HUES48 (cell line): ENCODE measurements at regions not wholly inside any gene's neighbourhood (a gene's known extent, or its start where the extent isn't known, plus 50 kb on each side); places are given as distances from the start of the nearest gene placed in this dataset.

Experiments used
- H3K27ac ChIP-seq: one replicate; pipeline ENCODE4 v1.7.0; 2013; ENCODE audit warnings: low read depth, low read length, inconsistent platforms
- H3K27me3 ChIP-seq: 2 replicates; pipeline ENCODE4 v1.6.1; 2013; ENCODE audit warnings: mild to moderate bottlenecking, low read length; ENCODE audit not compliant: control insufficient read depth, insufficient read depth
- H3K36me3 ChIP-seq: 2 replicates; pipeline ENCODE4 v1.6.1; 2013; ENCODE audit warnings: low read length; ENCODE audit not compliant: control insufficient read depth, insufficient read depth
- H3K4me1 ChIP-seq: 2 replicates; pipeline ENCODE4 v1.6.1; 2013; ENCODE audit warnings: mild to moderate bottlenecking, low read length; ENCODE audit not compliant: control insufficient read depth, insufficient read depth
- H3K4me3 ChIP-seq: 2 replicates; pipeline ENCODE4 v1.5.1; 2013; ENCODE audit warnings: mild to moderate bottlenecking, low read depth, low read length
- H3K9ac ChIP-seq: 2 replicates; pipeline ENCODE4 v1.6.1; 2013; ENCODE audit warnings: mild to moderate bottlenecking, low read depth, low read length, moderate library complexity
- H3K9me3 ChIP-seq: 2 replicates; pipeline ENCODE4 v1.6.1; 2013; ENCODE audit warnings: low read length; ENCODE audit not compliant: control insufficient read depth, insufficient read depth

GRCh38 chr15:39127925-39128617 lies 452.8 kb upstream of the THBS1 start:
- Histone ChIP-seq H3K9ac (no peak overlapping the region), H3K36me3 (no peaks in the 10 kb centered on the region), H3K4me1 (peaks cover 21% of the 10 kb centered on the region), H3K27me3 (no peaks in the 10 kb centered on the region), H3K4me3 (no peak overlapping the region), H3K9me3 (no peaks in the 10 kb centered on the region), H3K27ac (peak overlapping the region; percentile 78)

- no peaks in the 10 kb centered on the region for H3K9me3 ChIP-seq
- no peak overlapping the region for H3K4me3 ChIP-seq
- no peaks in the 10 kb centered on the region for H3K36me3 ChIP-seq
- H3K4me1 ChIP-seq = peaks cover 21% of the 10 kb centered on the region
- H3K27ac ChIP-seq = peak overlapping the region; percentile 78
- H3K27me3 ChIP-seq = no peaks in the 10 kb centered on the region
- H3K9ac ChIP-seq = no peak overlapping the region
Measured at GRCh38 chr15:39128746-39129145, 452.1 kb upstream of the THBS1 start.

GRCh38 chr15:39130556-39131379 lies 450.1 kb upstream of the THBS1 start:
- Histone ChIP-seq H3K27ac (no peak overlapping the region), H3K36me3 (no peaks in the 10 kb centered on the region), H3K9ac (no peak overlapping the region), H3K4me1 (peaks cover 21% of the 10 kb centered on the region), H3K27me3 (no peaks in the 10 kb centered on the region), H3K4me3 (no peak overlapping the region), H3K9me3 (no peaks in the 10 kb centered on the region)

GRCh38 chr15:39131609-39132008 lies 449.3 kb upstream of the THBS1 start:
- Histone ChIP-seq H3K4me3 (no peak overlapping the region), H3K9me3 (no peaks in the 10 kb centered on the region), H3K27ac (no peak overlapping the region), H3K27me3 (no peaks in the 10 kb centered on the region), H3K4me1 (peaks cover 18% of the 10 kb centered on the region), H3K9ac (no peak overlapping the region), H3K36me3 (no peaks in the 10 kb centered on the region)

- no peak overlapping the region for H3K9ac ChIP-seq
- H3K36me3 ChIP-seq = no peaks in the 10 kb centered on the region
- H3K27ac ChIP-seq = no peak overlapping the region
- H3K4me1 ChIP-seq = peaks cover 17% of the 10 kb centered on the region
- H3K4me3 ChIP-seq = no peak overlapping the region
- H3K9me3 ChIP-seq = no peaks in the 10 kb centered on the region
- H3K27me3 ChIP-seq = no peaks in the 10 kb centered on the region
Measured at GRCh38 chr15:39132070-39132469, 448.8 kb upstream of the THBS1 start.

GRCh38 chr15:39132954-39133600 lies 447.8 kb upstream of the THBS1 start:
- Histone ChIP-seq H3K27ac (no peak overlapping the region), H3K27me3 (no peaks in the 10 kb centered on the region), H3K36me3 (no peaks in the 10 kb centered on the region), H3K4me1 (peaks cover 9% of the 10 kb centered on the region), H3K9ac (no peak overlapping the region), H3K4me3 (no peak overlapping the region), H3K9me3 (no peaks in the 10 kb centered on the region)

GRCh38 chr15:39134282-39134681 lies 446.6 kb upstream of the THBS1 start:
- Histone ChIP-seq H3K9ac (no peak overlapping the region), H3K9me3 (no peaks in the 10 kb centered on the region), H3K4me3 (no peak overlapping the region), H3K4me1 (no peaks in the 10 kb centered on the region), H3K27ac (no peak overlapping the region), H3K27me3 (no peaks in the 10 kb centered on the region), H3K36me3 (no peaks in the 10 kb centered on the region)

GRCh38 chr15:39135989-39136388 lies 444.9 kb upstream of the THBS1 start:
- no peak overlapping the region for H3K9ac ChIP-seq
- 0 out of 2 replicates have a peak, but pooled peaks cover 3% of the 10 kb centered on the region for H3K4me1 ChIP-seq
- H3K9me3 ChIP-seq = no peaks in the 10 kb centered on the region
- H3K27ac ChIP-seq = no peak overlapping the region
- no peaks in the 10 kb centered on the region for H3K27me3 ChIP-seq
- no peak overlapping the region for H3K4me3 ChIP-seq
- H3K36me3 ChIP-seq = no peaks in the 10 kb centered on the region

GRCh38 chr15:39139431-39140059 lies 441.3 kb upstream of the THBS1 start:
- Histone ChIP-seq H3K36me3 (no peaks in the 10 kb centered on the region), H3K27me3 (no peaks in the 10 kb centered on the region), H3K4me3 (no peak overlapping the region), H3K9ac (no peak overlapping the region), H3K9me3 (no peaks in the 10 kb centered on the region), H3K4me1 (0 out of 2 replicates have a peak, but pooled peaks cover 8% of the 10 kb centered on the region), H3K27ac (no peak overlapping the region)

- Histone ChIP-seq H3K27me3 (no peaks in the 10 kb centered on the region), H3K36me3 (no peaks in the 10 kb centered on the region), H3K4me1 (0 out of 2 replicates have a peak, but pooled peaks cover 8% of the 10 kb centered on the region), H3K9ac (no peak overlapping the region), H3K27ac (peak overlapping the region; percentile 44), H3K4me3 (no peak overlapping the region), H3K9me3 (no peaks in the 10 kb centered on the region)
Measured at GRCh38 chr15:39140060-39140604, 440.7 kb upstream of the THBS1 start.
